NCI-H2107 (cell line): ENCODE measurements at regions not wholly inside any gene's neighbourhood (a gene's known extent, or its start where the extent isn't known, plus 50 kb on each side); places are given as distances from the start of the nearest gene placed in this dataset.

ENCODE experiments used
- DNase-seq: peaks from one replicate; lab custom pipeline; 2025; lab: John Stamatoyannopoulos, UW

DNA sequence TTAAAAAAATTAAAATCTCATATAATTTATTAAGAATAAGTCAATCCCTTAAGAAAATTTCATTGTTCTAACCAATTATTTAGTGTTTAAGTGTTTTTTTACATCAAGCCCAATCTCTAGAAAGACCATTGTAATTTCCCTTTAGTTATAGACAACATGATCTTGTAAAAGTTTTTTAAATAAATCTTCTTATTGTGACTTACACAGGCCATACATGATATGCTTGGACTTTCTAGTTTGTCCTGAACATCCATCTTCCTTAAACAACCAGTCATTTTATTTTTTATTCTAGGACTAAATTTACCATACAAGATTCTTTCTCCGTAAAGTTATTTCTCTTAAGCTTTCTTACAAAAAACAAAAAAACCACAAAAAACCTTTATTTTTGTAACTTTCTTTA lies 126.5 kb upstream of the MAST4 start:
- DNase-seq = no peak

GRCh38 chr5:66472010-66472409 lies 124.2 kb upstream of the MAST4 start:
- DNase-seq = no peak

- no peak for DNase-seq
Measured at GRCh38 chr5:66475731-66476130, 120.5 kb upstream of the MAST4 start.

DNA sequence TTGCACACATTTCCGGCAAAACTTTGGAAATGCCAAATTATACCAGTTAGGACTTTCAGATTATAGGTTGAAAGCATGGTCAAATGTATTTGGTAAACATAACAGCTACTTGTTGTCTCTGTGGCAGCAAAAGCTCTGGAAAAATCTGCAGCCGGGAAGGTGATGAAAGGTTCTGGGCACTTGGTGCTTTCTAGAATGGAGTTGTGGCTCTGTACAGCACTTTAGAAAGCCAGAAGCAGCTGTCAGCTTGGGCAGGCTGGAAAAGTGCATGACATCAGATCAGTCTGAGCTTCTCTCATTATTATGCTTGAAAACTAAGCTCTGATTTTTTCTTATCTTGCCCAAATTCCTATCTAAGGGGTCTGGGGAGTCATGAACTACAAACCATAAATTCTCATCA lies 118.6 kb upstream of the MAST4 start:
- DNase-seq = no peak

- DNase-seq = no peak
Measured at GRCh38 chr5:66494437-66494836, 101.8 kb upstream of the MAST4 start.

DNA sequence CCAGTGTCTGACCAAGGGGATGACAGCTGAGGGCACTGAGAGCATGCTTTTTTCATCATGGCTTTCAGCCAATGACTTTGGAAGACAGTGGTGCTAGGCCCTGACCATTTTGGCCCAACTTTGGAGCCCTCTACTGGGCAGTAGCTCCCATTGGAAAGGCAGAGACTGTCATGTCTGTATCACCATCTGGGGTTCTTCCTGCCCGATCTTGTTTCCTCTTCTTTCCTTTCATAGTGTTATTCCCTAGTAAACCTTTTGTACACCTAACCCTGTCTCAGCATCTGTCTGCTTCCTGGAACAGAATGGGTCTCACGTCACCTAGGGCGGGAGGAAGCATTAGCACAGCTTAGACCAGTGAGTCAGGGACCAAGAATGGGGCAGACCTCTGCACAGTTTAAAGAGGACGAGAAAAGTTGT lies 97.4 kb upstream of the MAST4 start:
- no peak for DNase-seq

- DNase-seq = no peak
Measured at GRCh38 chr5:66503203-66503789, 92.9 kb upstream of the MAST4 start.

- DNase-seq = no peak
Measured at GRCh38 chr5:66507106-66507505, 89.1 kb upstream of the MAST4 start.

- no peak for DNase-seq
Measured at GRCh38 chr5:66511491-66511890, 84.7 kb upstream of the MAST4 start.

DNA sequence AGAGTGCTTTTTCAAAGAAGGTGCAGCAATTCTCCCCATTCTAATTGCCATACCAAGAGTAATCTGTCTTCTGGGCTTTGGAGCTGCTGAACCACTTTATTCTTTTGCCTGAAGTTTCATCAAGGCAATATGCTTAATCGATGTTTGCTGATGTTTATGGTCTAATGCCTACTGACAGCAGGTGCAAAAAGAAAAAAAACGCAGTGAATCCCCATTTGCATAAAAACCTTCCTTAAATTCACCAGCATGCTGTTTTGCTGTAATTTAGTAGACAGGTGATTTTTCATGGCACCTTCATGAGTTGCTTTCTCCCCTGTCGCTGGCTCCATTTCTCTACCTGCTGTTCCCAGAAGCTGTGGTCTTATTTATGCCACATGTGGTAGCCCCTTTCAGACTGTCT lies 83.1 kb upstream of the MAST4 start:
- DNase-seq = no peak

- no peak for DNase-seq
Measured at GRCh38 chr5:66515209-66515608, 81.0 kb upstream of the MAST4 start.

DNA sequence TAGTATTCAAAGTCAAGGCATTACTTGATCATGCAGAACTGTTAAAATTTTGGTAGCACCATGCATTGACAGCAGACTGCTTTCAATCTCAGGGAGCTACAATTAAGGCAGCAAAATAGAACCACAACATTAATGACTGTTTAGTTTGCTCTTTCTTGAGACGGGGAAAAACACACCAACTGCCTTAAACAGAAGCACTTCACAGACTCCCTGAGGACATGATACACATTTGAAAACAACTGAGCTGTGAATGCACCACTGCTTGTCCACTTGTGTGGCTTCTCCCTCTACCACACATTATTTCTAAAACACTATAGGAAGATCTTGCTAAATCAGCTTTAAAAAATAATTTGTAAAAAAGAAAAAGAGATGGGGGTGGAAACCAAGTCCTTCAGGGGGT lies 79.6 kb upstream of the MAST4 start:
- DNase-seq = no peak

GRCh38 chr5:66517351-66517750 lies 78.8 kb upstream of the MAST4 start:
- no peak for DNase-seq

DNA sequence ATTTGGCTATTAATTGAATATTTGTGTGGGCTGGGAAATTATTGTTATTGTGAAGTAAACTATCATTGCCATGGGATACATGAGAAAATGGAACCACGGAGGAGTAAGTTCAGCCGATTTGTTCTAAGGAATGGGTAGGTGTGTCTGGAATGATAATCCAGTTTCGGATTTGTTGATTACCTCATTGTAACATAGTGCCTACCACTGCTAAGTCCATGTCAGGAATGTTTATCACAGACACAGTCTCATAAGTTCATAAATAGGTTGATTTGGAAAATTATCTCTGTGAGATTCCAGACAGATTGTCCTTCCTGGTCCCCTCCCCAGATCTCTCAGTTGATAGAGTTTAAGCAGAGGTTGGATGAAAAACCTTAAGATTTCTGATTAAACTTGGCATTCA lies 78.1 kb upstream of the MAST4 start:
- DNase-seq = no peak

- no peak for DNase-seq
Measured at GRCh38 chr5:66518753-66519152, 77.4 kb upstream of the MAST4 start.

- DNase-seq = no peak
Measured at GRCh38 chr5:66519626-66520025, 76.6 kb upstream of the MAST4 start.

GRCh38 chr5:66520854-66521253 lies 75.3 kb upstream of the MAST4 start:
- DNase-seq = no peak

- no peak for DNase-seq
Measured at GRCh38 chr5:66527478-66528035, 68.6 kb upstream of the MAST4 start.

GRCh38 chr5:66529182-66529581 lies 67.0 kb upstream of the MAST4 start:
- DNase-seq = no peak

GRCh38 chr5:66529704-66530103 lies 66.5 kb upstream of the MAST4 start:
- DNase-seq = no peak

DNA sequence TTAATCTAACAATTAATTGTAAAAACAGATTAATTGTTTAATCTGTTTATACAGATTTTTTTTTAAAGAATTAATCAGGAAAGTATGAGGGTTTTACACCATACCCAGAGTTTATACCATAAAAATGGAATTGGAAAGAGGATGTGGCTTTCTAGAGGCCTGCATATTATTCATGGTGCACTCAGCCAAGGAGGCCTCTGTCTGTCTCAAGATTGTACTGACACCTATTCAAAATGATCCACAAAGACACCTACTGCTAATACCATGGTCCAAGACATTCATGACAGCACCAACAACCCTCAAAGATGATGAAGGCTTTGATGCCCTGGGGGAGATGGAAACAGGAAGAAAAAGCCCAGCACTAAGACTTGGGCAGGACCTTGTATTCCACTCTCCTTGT lies 58.1 kb upstream of the MAST4 start:
- no peak for DNase-seq

- no peak for DNase-seq
Measured at GRCh38 chr5:66538531-66538930, 57.7 kb upstream of the MAST4 start.

- DNase-seq = no peak
Measured at GRCh38 chr5:66540078-66540477, 56.1 kb upstream of the MAST4 start.

- no peak for DNase-seq
Measured at GRCh38 chr5:66542711-66543110, 53.5 kb upstream of the MAST4 start.
